ENCODE measurements at regions not wholly inside any gene's neighbourhood (a gene's known extent, or its start where the extent isn't known, plus 50 kb on each side); places are given as distances from the start of the nearest gene placed in this dataset.

- Histone ChIP-seq H3K4me3 (ENCODE audit: low read depth, low read length) (no peak overlapping the region), H3K4me1 (no peaks in the 10 kb centered on the region), H3K9me3 (no peaks in the 10 kb centered on the region), H3K27me3 (peaks cover 3% of the 10 kb centered on the region; the same call in 1 of the 2 replicates), H3K36me3 (no peaks in the 10 kb centered on the region)
- TF ChIP-seq, protein P1, sequence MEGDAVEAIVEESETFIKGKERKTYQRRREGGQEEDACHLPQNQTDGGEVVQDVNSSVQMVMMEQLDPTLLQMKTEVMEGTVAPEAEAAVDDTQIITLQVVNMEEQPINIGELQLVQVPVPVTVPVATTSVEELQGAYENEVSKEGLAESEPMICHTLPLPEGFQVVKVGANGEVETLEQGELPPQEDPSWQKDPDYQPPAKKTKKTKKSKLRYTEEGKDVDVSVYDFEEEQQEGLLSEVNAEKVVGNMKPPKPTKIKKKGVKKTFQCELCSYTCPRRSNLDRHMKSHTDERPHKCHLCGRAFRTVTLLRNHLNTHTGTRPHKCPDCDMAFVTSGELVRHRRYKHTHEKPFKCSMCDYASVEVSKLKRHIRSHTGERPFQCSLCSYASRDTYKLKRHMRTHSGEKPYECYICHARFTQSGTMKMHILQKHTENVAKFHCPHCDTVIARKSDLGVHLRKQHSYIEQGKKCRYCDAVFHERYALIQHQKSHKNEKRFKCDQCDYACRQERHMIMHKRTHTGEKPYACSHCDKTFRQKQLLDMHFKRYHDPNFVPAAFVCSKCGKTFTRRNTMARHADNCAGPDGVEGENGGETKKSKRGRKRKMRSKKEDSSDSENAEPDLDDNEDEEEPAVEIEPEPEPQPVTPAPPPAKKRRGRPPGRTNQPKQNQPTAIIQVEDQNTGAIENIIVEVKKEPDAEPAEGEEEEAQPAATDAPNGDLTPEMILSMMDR (IDR thresholded peaks at IDR 0.05; ENCODE audit: low read depth, low read length): no peak
- no peak for DNase-seq
Measured at GRCh38 chr9:120184266-120184665, 395.7 kb downstream of the CDK5RAP2 start.

GRCh38 chr9:120183615-120184014 lies 396.4 kb downstream of the CDK5RAP2 start:
- no peaks in the 10 kb centered on the region for H3K4me1 ChIP-seq
- H3K9me3 ChIP-seq: no peaks in the 10 kb centered on the region
- DNase-seq: no peak
- no peaks in the 10 kb centered on the region for H3K36me3 ChIP-seq
- H3K27me3 ChIP-seq: peaks cover 3% of the 10 kb centered on the region; the same call in 1 of the 2 replicates
- no peak overlapping the region for H3K4me3 ChIP-seq (ENCODE audit: low read depth, low read length)
- TF ChIP-seq, protein P1 (IDR thresholded peaks at IDR 0.05; ENCODE audit: low read depth, low read length): no peak

GRCh38 chr9:120182011-120182410 lies 398.0 kb downstream of the CDK5RAP2 start:
- Histone ChIP-seq H3K36me3 (no peaks in the 10 kb centered on the region), H3K27me3 (no peaks in the 10 kb centered on the region; the same call in 1 of the 2 replicates), H3K9me3 (no peaks in the 10 kb centered on the region; the same call in 1 of the 2 replicates), H3K4me1 (no peaks in the 10 kb centered on the region), H3K4me3 (ENCODE audit: low read depth, low read length) (no peak overlapping the region)
- TF ChIP-seq, protein P1 (IDR thresholded peaks at IDR 0.05; ENCODE audit: low read depth, low read length): no peak
- no peak for DNase-seq

DNA sequence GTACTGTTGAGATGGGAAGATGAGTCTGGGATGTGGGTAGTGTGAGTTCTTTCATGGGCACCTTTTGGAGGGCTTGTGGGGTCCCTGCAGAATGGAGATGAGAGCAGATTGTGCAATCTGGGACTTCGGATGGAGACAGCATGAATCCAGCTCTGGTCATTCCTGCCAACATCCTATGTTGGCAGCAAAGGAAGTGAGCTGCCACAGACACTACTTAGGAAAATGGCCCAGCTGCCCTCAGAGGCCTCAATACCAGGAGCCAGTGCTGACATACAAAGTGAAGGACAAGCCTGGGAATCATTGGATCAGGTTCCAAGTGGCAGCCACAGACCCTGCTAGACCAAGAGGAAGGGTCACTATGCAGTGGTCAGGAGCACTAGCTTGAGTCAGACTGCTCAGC lies 402.8 kb downstream of the CDK5RAP2 start:
- Histone ChIP-seq H3K9me3 (no peaks in the 10 kb centered on the region; the same call in 1 of the 2 replicates), H3K4me1 (no peaks in the 10 kb centered on the region), H3K27me3 (no peaks in the 10 kb centered on the region), H3K4me3 (ENCODE audit: low read depth, low read length) (no peak overlapping the region), H3K36me3 (no peaks in the 10 kb centered on the region)
- no peak for DNase-seq
- TF ChIP-seq, protein P1 (IDR thresholded peaks at IDR 0.05; ENCODE audit: low read depth, low read length): no peak

DNA sequence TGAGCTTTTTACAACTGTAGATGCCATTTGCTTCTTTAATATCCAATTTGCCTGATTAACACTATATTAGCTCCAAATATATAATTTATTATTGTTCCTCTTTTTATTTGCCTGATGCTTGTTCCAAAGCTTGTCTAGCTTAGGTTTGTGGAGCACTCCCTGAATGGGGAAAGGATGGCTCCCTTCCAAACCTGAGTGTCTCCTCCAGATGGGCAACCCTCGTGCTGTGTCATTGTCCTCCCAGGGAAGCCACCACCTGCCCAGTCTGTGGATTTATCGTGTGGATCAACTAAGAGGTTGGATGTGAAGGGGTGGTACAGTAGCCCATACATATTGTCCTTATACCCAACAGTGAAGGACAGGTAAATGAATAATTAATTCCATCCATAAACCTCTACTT lies 404.9 kb downstream of the CDK5RAP2 start:
- H3K4me3 ChIP-seq (ENCODE audit: low read depth, low read length): no peak overlapping the region
- TF ChIP-seq, protein P1 (IDR thresholded peaks at IDR 0.05; ENCODE audit: low read depth, low read length): no peak
- H3K9me3 ChIP-seq: no peaks in the 10 kb centered on the region; the same call in 1 of the 2 replicates
- DNase-seq: no peak
- no peaks in the 10 kb centered on the region for H3K27me3 ChIP-seq
- no peaks in the 10 kb centered on the region for H3K36me3 ChIP-seq
- H3K4me1 ChIP-seq: no peaks in the 10 kb centered on the region

- Histone ChIP-seq H3K27me3 (no peaks in the 10 kb centered on the region; the same call in 1 of the 2 replicates), H3K36me3 (no peaks in the 10 kb centered on the region), H3K4me1 (no peaks in the 10 kb centered on the region), H3K4me3 (ENCODE audit: low read depth, low read length) (no peak overlapping the region), H3K9me3 (no peaks in the 10 kb centered on the region)
- TF ChIP-seq, protein P1 (IDR thresholded peaks at IDR 0.05; ENCODE audit: low read depth, low read length): no peak
- DNase-seq: no peak
Measured at GRCh38 chr9:120161776-120162175, 418.2 kb downstream of the CDK5RAP2 start.
